Kidney epithelial cell (primary cell): ENCODE measurements at regions not wholly inside any gene's neighbourhood (a gene's known extent, or its start where the extent isn't known, plus 50 kb on each side); places are given as distances from the start of the nearest gene placed in this dataset.

Experiments
- DNase-seq: peaks from one replicate; pipeline ENCODE4 v3.0.0-alpha.2; 2010; ENCODE audit warnings: low read depth
- H3K27me3 ChIP-seq: 2 replicates; pipeline ENCODE4 v1.6.0; 2011; ENCODE audit warnings: low read length; ENCODE audit not compliant: control insufficient read depth, insufficient read depth
- H3K36me3 ChIP-seq: 2 replicates; pipeline ENCODE4 v1.5.1; 2011; ENCODE audit warnings: low read length; ENCODE audit not compliant: control insufficient read depth, insufficient read depth
- H3K4me3 ChIP-seq: 2 replicates; pipeline ENCODE4 v1.5.1; 2011; ENCODE audit warnings: low read depth, mild to moderate bottlenecking, control low read depth, low read length
- CTCF ChIP-seq: IDR thresholded peaks from 2 replicates; pipeline ENCODE4 v1.5.1; 2011; ENCODE audit warnings: mild to moderate bottlenecking, moderate library complexity, low read length, control low read depth, inconsistent platforms; ENCODE audit not compliant: insufficient read depth, poor library complexity, severe bottlenecking

- TF ChIP-seq CTCF = no peak
- DNase-seq = no peak
- no peak overlapping the region for H3K4me3 ChIP-seq
Observed at GRCh38 chr13:84445776-84446175, 563.5 kb upstream of the SLITRK1 start.

GRCh38 chr13:84443463-84443862 lies 561.2 kb upstream of the SLITRK1 start:
- TF ChIP-seq CTCF = no peak
- no peak for DNase-seq
- H3K4me3 ChIP-seq = no peak overlapping the region
- H3K36me3 ChIP-seq = no peaks in the 10 kb centered on the region
- no peaks in the 10 kb centered on the region for H3K27me3 ChIP-seq

More at GRCh38 chr13:84445776-84446175, 563.5 kb upstream of the SLITRK1 start:
- H3K36me3 ChIP-seq = no peaks in the 10 kb centered on the region
- no peaks in the 10 kb centered on the region for H3K27me3 ChIP-seq

GRCh38 chr13:84439108-84439507 lies 556.8 kb upstream of the SLITRK1 start:
- Histone ChIP-seq H3K36me3 (no peaks in the 10 kb centered on the region), H3K4me3 (no peak overlapping the region), H3K27me3 (no peaks in the 10 kb centered on the region)
- TF ChIP-seq CTCF = no peak
- DNase-seq = no peak

- no peaks in the 10 kb centered on the region for H3K27me3 ChIP-seq
- no peak overlapping the region for H3K4me3 ChIP-seq
- no peak for TF ChIP-seq CTCF
- peak; percentile 23 for DNase-seq
- H3K36me3 ChIP-seq = no peaks in the 10 kb centered on the region
Observed at GRCh38 chr13:84433024-84433423, 550.8 kb upstream of the SLITRK1 start.

- Histone ChIP-seq H3K4me3 (no peak overlapping the region), H3K36me3 (no peaks in the 10 kb centered on the region), H3K27me3 (no peaks in the 10 kb centered on the region)
- DNase-seq = no peak
- TF ChIP-seq CTCF = no peak
Observed at GRCh38 chr13:84431646-84432045, 549.4 kb upstream of the SLITRK1 start.

GRCh38 chr13:84430446-84430845 lies 548.2 kb upstream of the SLITRK1 start:
- DNase-seq = no peak
- H3K27me3 ChIP-seq = no peaks in the 10 kb centered on the region
- no peak overlapping the region for H3K4me3 ChIP-seq
- TF ChIP-seq CTCF = no peak
- no peaks in the 10 kb centered on the region for H3K36me3 ChIP-seq
